ENCODE measurements at regions not wholly inside any gene's neighbourhood (a gene's known extent, or its start where the extent isn't known, plus 50 kb on each side); places are given as distances from the start of the nearest gene placed in this dataset.

DNA sequence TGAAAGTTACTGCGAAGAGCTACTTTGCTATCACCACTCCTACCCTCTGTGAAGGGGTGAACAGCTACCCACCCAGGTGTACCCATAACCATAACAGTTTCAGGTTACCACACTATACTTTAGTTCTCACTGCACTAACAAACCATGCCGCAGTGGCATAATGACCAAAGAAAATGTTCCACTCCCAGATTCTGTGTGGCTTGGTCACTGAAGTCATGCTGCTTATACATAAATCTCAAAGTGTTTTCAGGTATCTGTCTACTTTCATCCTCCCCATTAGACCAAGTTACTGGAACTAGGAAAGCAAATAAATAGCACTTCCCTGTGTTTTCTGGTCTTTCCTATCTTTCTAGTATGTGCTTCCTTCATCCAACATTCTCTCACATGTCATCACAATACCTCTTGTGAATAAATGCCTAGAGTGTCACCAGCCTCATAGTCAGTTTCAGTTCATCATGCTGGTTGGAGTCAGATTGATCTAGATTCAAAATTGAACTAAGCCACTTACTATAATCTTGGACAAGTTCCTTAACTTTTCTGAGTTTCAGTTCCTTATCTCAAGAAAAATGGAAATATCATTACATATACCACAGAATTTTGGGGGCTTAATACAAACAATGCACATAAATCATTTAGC lies 293.6 kb downstream of the FSIP2 start:
- H3K27ac Mint-ChIP-seq = no peak overlapping the region
- H3K27me3 ChIP-seq (ENCODE audit: insufficient read depth, low read length) = no peaks in the 10 kb centered on the region
- H3K36me3 ChIP-seq (ENCODE audit: insufficient read depth, low read length) = no peaks in the 10 kb centered on the region
- H3K9me3 Mint-ChIP-seq = peaks cover 0 to 1% (median 0%) of the 10 kb centered on the region in 8 donors
- H3K4me3 ChIP-seq (ENCODE audit: low read length in 2 of 2) = no peak overlapping the region
- H3K4me1 Mint-ChIP-seq = no peaks in the 10 kb centered on the region
- no peaks in the 10 kb centered on the region for H3K36me3 Mint-ChIP-seq
- DNase-seq = no peak
- ChIA-PET CTCF (ENCODE audit: partially characterized antibody) (no interaction called here), POLR2A (ENCODE audit: partially characterized antibody) (no interaction called here)
- no peaks in the 10 kb centered on the region for H3K4me1 ChIP-seq (ENCODE audit: insufficient read depth, low read length)
- no peaks in the 10 kb centered on the region for H3K9me3 ChIP-seq (ENCODE audit: control insufficient read depth in 1 of 2, low read length in 2 of 2)
- intact Hi-C loops (cut with micrococcal nuclease) = no loop called here
- H3K27me3 Mint-ChIP-seq = no peaks in the 10 kb centered on the region
- H3K4me3 Mint-ChIP-seq = no peak overlapping the region
- no peak overlapping the region for H3K27ac ChIP-seq (ENCODE audit: low read depth, low read length)

DNA sequence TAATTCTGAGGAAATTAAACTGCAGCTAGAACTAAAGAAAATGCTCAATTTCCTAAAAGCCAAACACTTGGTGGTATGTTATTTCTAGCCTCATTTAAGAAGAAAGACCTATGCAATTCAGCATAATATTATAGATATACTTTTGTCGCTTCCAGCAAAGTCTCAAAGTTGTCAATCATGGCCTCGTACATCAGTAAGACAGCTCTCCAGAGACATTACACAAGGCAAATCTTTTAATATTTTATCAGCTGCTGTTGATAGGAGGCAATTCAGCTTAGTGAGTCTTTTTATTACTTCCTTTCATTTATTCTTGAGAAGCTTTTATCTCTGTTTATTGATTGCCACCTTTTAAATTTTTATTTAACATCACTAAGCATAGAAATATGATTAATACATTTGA lies 294.3 kb downstream of the FSIP2 start:
- ChIA-PET CTCF (ENCODE audit: partially characterized antibody) (no interaction called here), POLR2A (ENCODE audit: partially characterized antibody) (no interaction called here)
- no peaks in the 10 kb centered on the region for H3K36me3 Mint-ChIP-seq
- Histone ChIP-seq H3K27me3 (ENCODE audit: insufficient read depth, low read length) (no peaks in the 10 kb centered on the region), H3K9me3 (ENCODE audit: control insufficient read depth in 1 of 2, low read length in 2 of 2) (no peaks in the 10 kb centered on the region), H3K4me1 (ENCODE audit: insufficient read depth, low read length) (no peaks in the 10 kb centered on the region), H3K4me3 (ENCODE audit: low read length in 2 of 2) (no peak overlapping the region), H3K36me3 (ENCODE audit: insufficient read depth, low read length) (no peaks in the 10 kb centered on the region), H3K27ac (ENCODE audit: low read depth, low read length) (no peak overlapping the region)
- H3K9me3 Mint-ChIP-seq = peaks cover 0 to 1% (median 0%) of the 10 kb centered on the region in 8 donors
- intact Hi-C loops (cut with micrococcal nuclease) = no loop called here
- no peaks in the 10 kb centered on the region for H3K27me3 Mint-ChIP-seq
- H3K4me1 Mint-ChIP-seq = no peaks in the 10 kb centered on the region
- no peak overlapping the region for H3K27ac Mint-ChIP-seq
- no peak for DNase-seq
- H3K4me3 Mint-ChIP-seq = no peak overlapping the region

DNA sequence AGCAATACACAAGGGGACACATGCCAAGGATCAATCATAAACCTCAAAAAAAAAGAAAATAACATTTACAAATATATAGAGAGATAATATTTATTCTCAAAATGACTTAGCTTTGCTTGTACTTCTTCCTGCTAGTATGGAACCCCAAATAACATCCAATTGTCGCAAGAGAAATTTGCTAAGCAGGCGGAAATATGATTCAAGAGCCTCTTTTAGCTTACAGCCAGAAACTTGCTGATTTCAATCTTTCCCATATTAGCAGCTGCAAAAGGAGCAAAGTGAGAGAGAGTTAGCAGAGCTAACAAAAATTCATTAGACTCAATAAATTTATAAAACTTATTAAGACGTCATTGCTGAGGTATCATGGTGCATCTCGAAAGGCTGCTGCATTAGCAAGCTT lies 294.9 kb downstream of the FSIP2 start:
- Histone ChIP-seq H3K4me3 (ENCODE audit: low read length in 2 of 2) (no peak overlapping the region), H3K9me3 (ENCODE audit: control insufficient read depth in 1 of 2, low read length in 2 of 2) (no peaks in the 10 kb centered on the region), H3K27ac (ENCODE audit: low read depth, low read length) (no peak overlapping the region), H3K4me1 (ENCODE audit: insufficient read depth, low read length) (no peaks in the 10 kb centered on the region), H3K36me3 (ENCODE audit: insufficient read depth, low read length) (no peaks in the 10 kb centered on the region), H3K27me3 (ENCODE audit: insufficient read depth, low read length) (no peaks in the 10 kb centered on the region)
- DNase-seq = no peak
- intact Hi-C loops (cut with micrococcal nuclease) = no loop called here
- Mint-ChIP-seq H3K9me3 (peaks cover 0 to 1% (median 0%) of the 10 kb centered on the region in 8 donors), H3K27ac (no peak overlapping the region), H3K4me1 (no peaks in the 10 kb centered on the region), H3K27me3 (no peaks in the 10 kb centered on the region), H3K36me3 (no peaks in the 10 kb centered on the region), H3K4me3 (no peak overlapping the region)
- ChIA-PET POLR2A (ENCODE audit: partially characterized antibody) (no interaction called here), CTCF (ENCODE audit: partially characterized antibody) (no interaction called here)

DNA sequence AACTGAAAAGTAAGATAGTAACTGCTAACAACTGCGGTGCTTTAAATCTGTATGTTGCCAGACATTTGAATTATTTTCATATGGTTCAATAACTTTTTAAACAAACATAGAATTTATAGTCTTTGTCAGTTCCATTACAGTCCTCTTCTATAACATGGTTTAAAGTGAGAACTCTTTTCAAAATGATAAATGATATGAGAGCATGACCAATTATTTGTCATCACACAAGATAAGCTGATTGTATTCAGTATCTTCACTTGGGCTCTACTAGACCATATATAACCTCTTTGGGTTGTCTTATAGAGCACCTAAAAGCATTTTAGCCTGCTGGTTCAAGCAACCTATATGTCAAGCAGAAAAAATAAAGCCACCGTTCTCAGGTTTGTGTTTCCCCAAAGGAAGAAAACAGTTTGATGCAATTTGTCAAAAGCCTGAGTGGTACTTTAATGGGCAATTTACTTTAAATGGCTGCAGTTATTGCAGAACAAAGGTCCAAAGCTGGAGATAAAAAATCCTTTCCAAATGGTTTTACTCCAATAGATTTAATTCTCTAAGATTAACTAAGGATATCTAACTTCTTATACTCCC lies 298.4 kb downstream of the FSIP2 start:
- intact Hi-C loops (cut with micrococcal nuclease) = no loop called here
- Mint-ChIP-seq H3K4me1 (no peaks in the 10 kb centered on the region), H3K4me3 (no peak overlapping the region), H3K36me3 (no peaks in the 10 kb centered on the region), H3K9me3 (no peaks in the 10 kb centered on the region), H3K27ac (no peak overlapping the region), H3K27me3 (no peaks in the 10 kb centered on the region)
- CTCF ChIA-PET (ENCODE audit: partially characterized antibody) = no interaction called here
- Histone ChIP-seq H3K4me3 (ENCODE audit: low read length in 2 of 2) (no peak overlapping the region), H3K4me1 (ENCODE audit: insufficient read depth, low read length) (no peaks in the 10 kb centered on the region), H3K9me3 (ENCODE audit: control insufficient read depth in 1 of 2, low read length in 2 of 2) (no peaks in the 10 kb centered on the region), H3K36me3 (ENCODE audit: insufficient read depth, low read length) (no peaks in the 10 kb centered on the region), H3K27me3 (ENCODE audit: insufficient read depth, low read length) (no peaks in the 10 kb centered on the region), H3K27ac (ENCODE audit: low read depth, low read length) (no peak overlapping the region)
- DNase-seq = no peak
- POLR2A ChIA-PET (ENCODE audit: partially characterized antibody) = no interaction called here

DNA sequence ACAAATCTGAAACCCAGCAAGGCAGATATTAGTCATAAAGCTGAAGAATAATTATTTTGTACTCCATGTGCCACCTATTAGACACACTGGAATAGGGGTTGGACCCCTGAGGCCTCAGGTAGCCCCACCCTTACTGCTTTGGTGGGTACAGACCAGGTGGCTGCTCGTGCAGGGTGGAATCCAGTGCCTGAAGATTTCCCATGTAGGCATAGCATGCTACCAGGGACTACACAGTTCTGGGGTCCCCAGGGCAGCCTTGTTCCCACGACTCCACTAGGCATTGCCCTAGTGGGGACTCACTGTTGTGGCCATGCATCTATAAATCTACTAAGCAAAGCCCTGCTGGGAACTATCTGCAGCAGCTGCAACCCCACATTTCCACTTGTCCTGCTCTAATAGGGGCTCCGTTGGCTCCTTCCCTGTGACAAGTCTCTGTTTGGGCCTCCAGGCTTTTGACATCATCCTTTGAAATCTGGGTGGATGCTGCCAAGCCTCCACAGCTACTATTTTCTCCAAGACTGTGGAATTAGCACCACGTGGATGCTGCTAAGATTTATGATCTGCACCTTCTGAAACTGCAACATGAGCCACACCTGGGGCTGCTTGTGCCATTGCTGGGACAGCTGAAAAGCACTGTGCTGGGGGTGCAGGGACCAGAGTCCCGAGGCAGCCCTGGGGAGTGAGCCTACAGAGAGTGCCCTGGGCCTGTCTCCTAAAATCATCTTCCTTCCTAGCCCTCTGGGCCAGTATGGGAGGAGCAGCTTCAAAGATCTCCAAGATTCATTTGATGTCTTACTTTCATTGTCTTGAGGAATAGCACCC lies 303.8 kb downstream of the FSIP2 start:
- Mint-ChIP-seq H3K27ac (no peak overlapping the region), H3K4me1 (no peaks in the 10 kb centered on the region), H3K27me3 (no peaks in the 10 kb centered on the region), H3K9me3 (no peaks in the 10 kb centered on the region), H3K36me3 (no peaks in the 10 kb centered on the region), H3K4me3 (no peak overlapping the region)
- POLR2A ChIA-PET (ENCODE audit: partially characterized antibody) = no interaction called here
- Histone ChIP-seq H3K27me3 (ENCODE audit: insufficient read depth, low read length) (no peaks in the 10 kb centered on the region), H3K4me1 (ENCODE audit: insufficient read depth, low read length) (no peaks in the 10 kb centered on the region), H3K36me3 (ENCODE audit: insufficient read depth, low read length) (no peaks in the 10 kb centered on the region), H3K9me3 (ENCODE audit: control insufficient read depth in 1 of 2, low read length in 2 of 2) (no peaks in the 10 kb centered on the region), H3K27ac (ENCODE audit: low read depth, low read length) (no peak overlapping the region), H3K4me3 (ENCODE audit: low read length in 2 of 2) (no peak overlapping the region)
- CTCF ChIA-PET (ENCODE audit: partially characterized antibody) = no interaction called here
- DNase-seq = no peak
- intact Hi-C loops (cut with micrococcal nuclease) = no loop called here

DNA sequence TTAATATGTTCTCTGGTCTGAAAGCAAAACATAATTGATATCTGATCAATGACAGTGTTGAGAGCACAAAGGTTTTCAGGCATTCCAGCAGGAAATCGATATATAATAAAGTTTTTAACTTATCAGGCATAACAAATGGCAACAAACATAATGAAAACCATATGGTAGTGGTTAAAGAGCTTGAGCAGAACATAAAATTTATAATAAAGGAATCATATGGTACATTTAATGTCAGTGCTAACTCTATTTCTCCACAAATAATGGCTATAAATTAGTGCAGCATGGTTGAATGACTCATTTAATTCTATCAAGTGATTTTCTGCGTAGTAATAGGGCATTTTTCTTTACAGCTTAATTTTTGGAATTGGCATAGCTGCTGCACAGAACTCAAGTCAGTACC lies 306.2 kb downstream of the FSIP2 start:
- H3K36me3 ChIP-seq (ENCODE audit: insufficient read depth, low read length) = no peaks in the 10 kb centered on the region
- Mint-ChIP-seq H3K9me3 (peaks cover 0 to 4% (median 0%) of the 10 kb centered on the region in 8 donors), H3K4me1 (no peaks in the 10 kb centered on the region), H3K27ac (no peak overlapping the region), H3K4me3 (no peak overlapping the region), H3K27me3 (no peaks in the 10 kb centered on the region), H3K36me3 (no peaks in the 10 kb centered on the region)
- H3K4me1 ChIP-seq (ENCODE audit: insufficient read depth, low read length) = no peaks in the 10 kb centered on the region
- intact Hi-C loops (cut with micrococcal nuclease) = no loop called here
- no peaks in the 10 kb centered on the region for H3K9me3 ChIP-seq (ENCODE audit: control insufficient read depth in 1 of 2, low read length in 2 of 2)
- CTCF ChIA-PET (ENCODE audit: partially characterized antibody) = no interaction called here
- H3K27ac ChIP-seq (ENCODE audit: low read depth, low read length) = no peak overlapping the region
- DNase-seq = no peak
- H3K4me3 ChIP-seq (ENCODE audit: low read length in 2 of 2) = no peak overlapping the region
- H3K27me3 ChIP-seq (ENCODE audit: insufficient read depth, low read length) = no peaks in the 10 kb centered on the region
- POLR2A ChIA-PET (ENCODE audit: partially characterized antibody) = no interaction called here

DNA sequence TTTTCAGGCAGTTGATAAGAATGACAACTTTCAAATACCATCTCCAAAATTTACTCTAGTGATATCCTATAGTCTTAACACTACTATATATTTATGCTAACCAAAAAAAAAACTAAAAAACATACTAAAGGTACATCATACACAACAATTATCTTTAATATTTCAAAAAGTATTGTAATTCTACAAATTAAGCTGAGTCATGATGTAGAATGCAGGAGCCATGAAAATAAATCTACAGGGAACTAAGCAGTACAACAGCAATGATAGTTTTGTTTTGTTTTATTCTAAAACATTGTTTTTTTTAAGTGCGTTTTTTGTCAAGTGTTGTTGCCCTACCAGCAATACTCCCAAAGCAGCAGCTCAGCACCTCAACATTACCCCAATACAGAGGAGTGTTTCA lies 314.3 kb downstream of the FSIP2 start:
- peaks cover 0 to 1% (median 0%) of the 10 kb centered on the region in 8 donors for H3K9me3 Mint-ChIP-seq

More for the DNA sequence above, 314.3 kb downstream of the FSIP2 start:
- no peak overlapping the region for H3K27ac Mint-ChIP-seq
- Histone ChIP-seq H3K36me3 (ENCODE audit: insufficient read depth, low read length) (no peaks in the 10 kb centered on the region), H3K27me3 (ENCODE audit: insufficient read depth, low read length) (no peaks in the 10 kb centered on the region), H3K27ac (ENCODE audit: low read depth, low read length) (no peak overlapping the region), H3K4me1 (ENCODE audit: insufficient read depth, low read length) (no peaks in the 10 kb centered on the region), H3K4me3 (ENCODE audit: low read length in 2 of 2) (no peak overlapping the region), H3K9me3 (ENCODE audit: control insufficient read depth in 1 of 2, low read length in 2 of 2) (no peaks in the 10 kb centered on the region)
- POLR2A ChIA-PET (ENCODE audit: partially characterized antibody) = no interaction called here
- CTCF ChIA-PET (ENCODE audit: partially characterized antibody) = no interaction called here
- H3K4me3 Mint-ChIP-seq = no peak overlapping the region
- no peaks in the 10 kb centered on the region for H3K36me3 Mint-ChIP-seq
- no peaks in the 10 kb centered on the region for H3K27me3 Mint-ChIP-seq
- intact Hi-C loops (cut with micrococcal nuclease) = no loop called here
- H3K4me1 Mint-ChIP-seq = no peaks in the 10 kb centered on the region
- DNase-seq = no peak

All from CD4-positive, alpha-beta memory T cell (primary cell).